ENCODE measurements at regions not wholly inside any gene's neighbourhood (a gene's known extent, or its start where the extent isn't known, plus 50 kb on each side); places are given as distances from the start of the nearest gene placed in this dataset.

DNA sequence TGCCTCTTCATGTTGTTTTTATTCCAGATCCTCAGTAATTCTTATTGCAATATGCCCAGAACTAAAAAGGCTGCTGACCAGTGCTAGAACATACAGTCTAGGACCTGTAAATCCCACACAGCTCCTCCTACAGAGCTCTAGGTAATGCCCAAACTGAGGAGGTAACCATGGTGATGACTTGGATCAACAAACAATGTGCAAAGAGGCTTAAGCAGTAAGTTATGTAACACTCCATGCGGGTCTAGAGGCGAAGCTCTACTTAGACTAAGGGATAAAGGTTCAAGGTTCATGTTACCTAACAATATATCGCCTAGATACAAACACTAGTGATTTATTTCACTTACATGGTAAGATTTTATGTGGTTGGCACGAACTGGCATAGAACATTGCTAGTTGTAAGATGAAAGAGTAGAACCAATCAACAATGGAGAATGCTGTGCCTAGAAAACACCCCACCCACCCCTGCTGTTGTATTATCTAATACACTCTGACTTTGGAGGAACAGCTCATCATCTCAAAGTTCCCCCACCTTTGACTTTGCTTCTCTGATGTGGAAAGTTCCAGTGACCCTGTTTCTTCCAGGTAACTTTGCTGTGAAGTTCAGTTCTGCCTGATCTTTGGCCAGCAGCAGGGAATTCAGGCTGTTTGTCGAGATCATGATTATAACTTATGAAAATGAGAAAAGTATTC lies 242.4 kb downstream of the ALDH8A1 start:
- no peak for DNase-seq

DNA sequence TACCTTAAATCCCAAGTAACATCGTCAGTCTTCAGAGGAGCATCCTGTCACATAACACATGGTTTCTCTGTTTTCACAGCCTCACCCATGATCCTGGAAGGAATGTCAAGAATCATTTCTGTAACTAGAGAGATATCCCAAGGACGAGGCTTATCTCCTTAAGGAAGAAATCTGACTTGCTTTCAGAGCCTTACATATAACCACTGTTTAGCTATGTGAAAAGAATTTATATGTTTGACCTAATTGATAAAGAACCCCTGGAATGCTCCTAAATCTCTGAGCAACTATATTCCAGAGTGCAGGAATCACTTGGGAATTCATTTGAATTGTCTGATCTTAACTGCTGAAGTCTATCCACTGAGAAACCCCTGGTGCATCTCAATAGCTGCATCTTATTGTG lies 243.1 kb downstream of the ALDH8A1 start:
- no peak for DNase-seq

DNA sequence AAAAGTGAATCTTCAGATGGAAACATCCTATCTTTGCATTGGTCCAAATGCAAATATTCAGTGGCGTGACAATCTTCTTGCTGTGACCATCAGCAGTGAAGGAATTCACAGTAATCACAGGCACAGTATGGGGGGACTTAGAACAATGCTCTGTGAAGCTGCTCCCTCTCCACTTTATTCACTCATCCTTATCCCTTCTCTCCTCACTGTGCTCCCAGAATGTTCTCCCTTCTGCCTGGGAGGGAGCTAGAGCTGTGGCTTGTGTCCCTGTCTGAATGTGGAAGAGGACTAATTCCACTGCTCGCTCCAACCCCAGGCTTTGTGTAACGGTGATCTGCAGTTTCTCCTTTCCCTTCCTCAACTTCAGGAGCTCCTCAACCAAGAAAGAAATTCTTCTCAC lies 243.7 kb downstream of the ALDH8A1 start:
- DNase-seq, result no peak

DNA sequence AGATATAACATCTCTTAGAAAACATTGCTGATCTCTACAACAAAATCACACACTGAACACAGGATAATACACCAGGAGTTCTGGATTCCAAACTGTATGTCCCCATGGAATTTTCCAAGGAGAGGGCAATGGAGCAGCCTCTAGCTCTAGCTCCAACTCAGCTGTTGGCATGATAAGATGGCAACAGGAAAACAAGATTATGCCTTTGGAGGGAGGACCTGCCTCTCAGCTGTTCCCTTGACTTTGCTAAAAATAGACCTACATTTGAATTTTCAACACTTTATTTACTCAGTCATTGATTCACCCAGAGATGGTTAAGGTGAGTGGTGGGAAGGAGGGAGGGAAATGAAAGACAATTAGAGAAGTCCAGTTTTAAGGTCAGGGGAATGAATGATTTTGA lies 246.7 kb downstream of the ALDH8A1 start:
- no peak for DNase-seq

DNA sequence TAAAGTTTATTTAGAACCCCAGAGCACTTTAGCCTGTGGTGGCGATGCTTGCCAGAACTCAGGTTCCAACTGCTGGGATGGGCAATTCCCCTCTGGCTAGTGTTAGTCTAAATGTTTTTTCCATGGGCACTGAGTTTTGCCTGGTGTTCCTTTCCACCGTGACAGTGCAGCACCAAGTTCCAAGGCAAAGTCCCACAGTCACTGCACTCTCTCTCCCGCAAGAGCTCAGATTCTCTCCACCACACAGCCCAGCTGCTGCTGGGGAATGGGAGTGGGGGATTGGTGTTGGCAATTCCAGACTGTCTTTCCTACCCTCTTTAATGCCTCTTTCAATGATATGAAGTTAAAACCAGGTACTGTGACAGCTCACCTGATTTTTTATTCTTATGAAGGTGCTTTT lies 247.6 kb downstream of the ALDH8A1 start:
- no peak for DNase-seq

DNA sequence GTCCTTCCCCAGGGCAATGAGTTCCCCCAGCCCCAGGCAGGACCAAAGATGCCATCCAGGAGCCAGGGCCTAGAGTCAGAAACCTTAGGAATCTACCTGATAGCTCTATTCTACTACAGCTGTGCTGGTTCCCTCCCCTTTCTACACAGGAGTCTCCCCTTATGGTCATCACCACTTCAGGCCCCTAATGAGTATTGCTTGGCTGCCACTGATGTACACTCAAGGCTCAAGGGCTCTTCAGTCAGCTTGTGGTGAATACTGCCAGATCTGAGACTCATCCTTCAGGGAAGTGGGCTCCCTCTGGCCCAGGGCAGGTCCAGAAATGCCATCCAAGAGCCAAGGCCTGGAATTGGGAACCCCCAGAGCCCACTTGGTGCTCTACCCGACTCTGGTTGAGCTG lies 248.6 kb downstream of the ALDH8A1 start:
- no peak for DNase-seq

DNA sequence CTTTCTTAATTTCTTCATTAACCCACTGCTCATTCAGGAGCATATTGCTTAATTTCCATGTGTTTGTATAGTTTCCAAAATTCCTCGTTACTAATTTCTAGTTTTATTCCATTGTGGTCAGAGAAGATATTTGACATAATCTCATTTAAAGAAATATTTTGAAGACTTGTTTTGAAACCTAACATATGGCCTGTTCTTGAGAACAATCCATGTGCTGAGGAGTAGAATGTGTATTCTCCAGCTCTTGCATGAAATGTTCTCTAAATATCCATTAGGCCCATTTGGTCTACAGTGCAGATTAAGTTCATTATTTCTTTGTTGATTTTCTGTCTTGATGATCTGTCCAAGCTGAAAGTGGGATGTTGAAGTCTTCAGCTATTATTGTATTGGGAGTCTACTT lies 251.7 kb downstream of the ALDH8A1 start:
- no peak for DNase-seq

DNA sequence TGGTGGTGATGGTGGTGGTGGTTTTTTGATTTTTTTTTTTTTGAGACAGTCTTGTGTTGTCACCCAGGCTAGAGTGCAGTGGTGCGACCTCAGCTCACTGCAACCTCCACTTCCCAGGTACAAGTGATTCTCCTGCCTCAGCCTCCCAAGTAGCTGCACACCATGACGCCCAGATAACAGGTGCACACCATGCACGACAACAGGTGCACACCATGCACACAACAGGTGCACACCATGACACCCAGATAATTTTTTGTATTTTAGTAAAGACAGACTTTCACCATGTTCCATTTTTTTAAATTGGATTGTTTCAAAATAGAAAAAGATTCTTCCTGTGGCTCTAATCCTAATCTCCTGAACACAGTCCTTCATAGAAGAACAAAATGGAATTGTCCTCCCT lies 257.9 kb downstream of the ALDH8A1 start:
- DNase-seq, result no peak

DNA sequence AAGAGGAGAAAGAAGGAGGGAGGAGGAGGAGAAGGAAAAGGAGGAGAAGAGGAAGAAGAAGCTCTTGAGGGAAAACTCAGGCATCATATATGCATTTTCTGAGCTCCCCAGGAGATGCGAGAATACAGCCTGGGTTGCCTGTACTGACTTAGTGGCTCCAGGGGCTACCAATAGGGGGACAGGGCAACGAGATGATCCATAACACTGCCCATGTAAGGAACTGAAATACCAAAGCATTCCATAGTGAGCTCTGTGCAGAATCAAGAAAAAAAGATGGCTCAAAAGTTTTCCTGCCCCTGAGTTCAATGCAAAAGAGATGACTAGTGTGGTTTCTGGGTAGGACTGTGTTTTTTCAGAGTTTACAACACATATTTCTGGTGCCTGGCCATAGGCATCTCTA lies 258.7 kb downstream of the ALDH8A1 start:
- DNase-seq, result no peak

DNA sequence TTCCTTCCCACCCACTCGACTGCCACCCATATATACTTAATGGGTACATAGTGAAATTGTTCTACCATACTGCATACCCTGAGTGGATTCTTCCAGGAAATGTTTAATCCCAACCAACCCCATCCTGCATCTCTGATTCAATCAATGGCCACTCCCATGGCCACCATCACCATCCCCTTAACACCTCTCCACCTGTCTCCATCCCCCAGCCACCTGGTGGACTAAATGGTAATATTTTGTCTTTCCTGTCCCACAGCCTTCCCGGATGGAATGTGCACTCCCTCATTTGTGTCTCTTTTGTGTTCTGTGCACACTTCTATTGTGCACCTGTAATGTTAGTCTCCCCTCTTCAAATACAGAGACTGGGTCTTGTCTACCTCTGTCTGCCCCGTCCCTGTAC lies 259.9 kb downstream of the ALDH8A1 start:
- DNase-seq, result no peak

DNA sequence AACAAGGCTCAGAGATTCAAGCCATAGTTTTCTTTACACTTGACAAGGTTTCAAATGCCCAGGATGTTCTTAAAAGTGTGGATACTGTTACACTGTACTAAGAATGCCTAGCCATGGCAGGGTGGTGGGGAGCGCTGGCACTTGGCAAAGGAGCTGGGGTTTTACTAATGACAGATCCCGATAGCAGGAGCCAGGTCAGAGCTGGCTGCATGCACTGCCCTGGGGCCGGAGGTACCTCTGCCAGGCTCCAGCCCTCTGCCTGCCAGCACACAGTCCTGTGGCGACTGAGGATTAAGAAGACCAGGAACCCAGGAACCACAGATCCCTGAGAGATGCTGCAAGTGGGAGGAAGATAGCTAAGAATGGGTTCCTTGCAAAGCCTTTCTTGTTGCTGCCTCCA lies 260.3 kb downstream of the ALDH8A1 start:
- DNase-seq, result no peak

DNA sequence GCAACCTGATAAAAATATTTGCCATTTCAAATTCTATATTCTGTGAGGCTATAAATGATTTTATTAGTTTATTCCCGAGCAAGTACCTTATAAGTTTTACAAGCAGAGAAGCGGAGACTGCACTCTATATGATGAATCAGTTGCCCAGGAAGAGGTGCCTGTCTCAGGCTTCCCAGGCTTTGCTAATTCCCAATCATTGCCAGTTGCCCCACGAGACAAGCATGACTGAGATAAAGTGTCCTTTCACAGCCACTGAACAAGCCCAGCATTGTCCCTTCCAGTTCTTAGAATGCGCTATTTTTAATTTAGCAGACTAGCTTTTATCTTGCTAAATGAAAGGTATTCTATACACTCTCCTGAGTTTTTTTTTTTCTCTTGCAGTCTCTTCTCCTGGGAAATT lies 260.7 kb downstream of the ALDH8A1 start:
- DNase-seq, result no peak

DNA sequence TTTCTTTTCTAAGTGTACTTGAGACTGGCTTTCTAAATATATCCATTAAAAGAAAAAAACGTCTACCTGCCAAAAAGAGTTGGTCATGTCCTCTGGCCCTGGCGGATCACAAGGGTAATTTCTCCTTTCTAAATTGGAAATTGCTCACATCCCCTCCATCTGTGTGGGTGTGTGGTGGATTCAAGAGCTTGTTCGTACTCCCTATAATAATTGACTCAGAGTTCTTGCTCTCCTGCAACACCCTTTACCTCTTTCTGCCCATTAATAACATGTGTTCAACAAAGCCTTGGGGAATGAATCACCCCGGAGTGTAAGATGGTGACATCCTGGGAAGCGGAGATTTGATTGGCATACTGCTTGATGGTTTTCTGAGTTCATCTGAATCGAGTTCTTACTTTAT lies 263.8 kb downstream of the ALDH8A1 start:
- no peak for DNase-seq

DNA sequence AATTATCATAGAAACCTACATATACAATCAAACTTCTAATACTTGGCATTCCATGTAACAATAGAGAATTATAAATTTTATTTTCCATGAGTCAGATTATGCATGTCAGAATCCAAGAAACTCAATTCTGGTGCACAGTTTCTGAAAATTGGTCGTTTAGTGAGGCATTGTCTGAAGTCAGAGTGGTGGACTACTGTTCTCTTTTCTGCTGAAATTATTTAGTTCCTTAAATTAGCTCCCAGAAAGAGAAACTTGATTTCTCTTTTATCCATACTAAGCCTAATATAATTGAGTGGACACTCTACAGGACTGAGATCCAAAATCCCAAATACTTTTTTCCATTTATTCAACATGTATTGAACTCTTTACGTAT lies 265.5 kb downstream of the ALDH8A1 start:
- no peak for DNase-seq

DNA sequence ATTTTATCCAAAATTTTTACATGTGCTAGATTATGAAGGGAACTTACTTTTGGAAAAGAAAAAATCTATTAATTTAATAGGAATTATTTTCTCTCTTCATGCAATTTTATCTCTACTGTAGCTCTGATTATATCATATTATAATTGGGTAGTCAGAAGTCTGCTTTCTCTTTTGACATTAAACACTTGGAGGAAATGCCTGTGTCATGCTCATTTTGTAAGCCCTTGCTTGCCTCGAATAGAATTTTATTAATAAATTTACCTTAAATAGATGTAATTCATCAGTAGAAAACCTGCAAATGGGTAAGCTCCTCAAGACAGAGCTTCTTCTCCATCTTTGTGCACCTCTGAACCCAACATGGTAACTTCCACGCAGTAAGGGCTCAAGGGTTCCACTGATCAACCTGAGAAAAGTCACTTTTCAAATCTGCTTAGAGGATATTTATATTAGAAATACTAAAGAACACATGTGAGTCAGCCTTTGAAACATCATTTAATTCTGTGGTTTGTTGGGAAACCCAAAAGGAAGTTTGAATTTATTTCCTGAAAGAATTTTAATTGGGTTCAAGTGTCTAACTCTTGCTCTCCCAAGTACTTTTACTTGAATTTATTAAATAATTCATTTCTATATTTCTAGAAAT lies 266.0 kb downstream of the ALDH8A1 start:
- DNase-seq, result no peak

DNA sequence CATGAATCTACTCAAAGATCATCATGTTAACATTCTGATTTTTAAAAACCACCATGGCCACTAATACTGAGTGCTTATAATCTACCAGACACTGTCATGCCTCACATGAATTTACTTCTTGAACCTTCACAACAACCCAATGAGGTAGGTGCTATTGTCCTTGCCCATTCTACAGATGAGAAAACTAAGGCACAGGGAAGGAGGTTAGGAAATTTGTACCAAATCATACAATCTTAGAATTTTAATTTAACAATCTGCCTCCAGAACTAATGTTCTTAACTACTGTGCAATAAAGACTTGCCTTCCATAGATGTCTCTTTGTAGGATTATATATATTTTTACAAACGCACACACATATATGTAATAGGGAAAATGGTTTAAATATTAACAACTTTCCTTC lies 269.5 kb downstream of the ALDH8A1 start:
- no peak for DNase-seq

DNA sequence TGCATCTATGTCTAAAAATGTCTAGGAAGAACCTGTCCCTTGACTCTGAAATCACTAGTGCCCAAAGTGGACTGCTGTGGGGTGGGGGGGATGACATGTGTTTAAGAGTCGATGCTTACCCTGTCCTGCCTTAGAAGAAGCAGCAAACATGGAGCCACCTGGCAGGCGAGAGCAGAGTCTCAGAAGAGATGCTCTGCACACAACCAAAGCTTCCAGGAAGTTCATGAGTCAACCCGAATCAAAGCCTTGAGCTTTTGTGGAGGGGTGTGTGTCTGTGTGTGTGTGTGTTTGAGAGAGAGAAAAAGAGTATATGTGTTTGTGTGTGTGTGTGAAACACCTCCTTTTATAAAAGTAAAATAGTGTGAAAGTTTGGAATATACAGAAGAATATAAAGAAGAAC lies 269.9 kb downstream of the ALDH8A1 start:
- DNase-seq, result no peak

DNA sequence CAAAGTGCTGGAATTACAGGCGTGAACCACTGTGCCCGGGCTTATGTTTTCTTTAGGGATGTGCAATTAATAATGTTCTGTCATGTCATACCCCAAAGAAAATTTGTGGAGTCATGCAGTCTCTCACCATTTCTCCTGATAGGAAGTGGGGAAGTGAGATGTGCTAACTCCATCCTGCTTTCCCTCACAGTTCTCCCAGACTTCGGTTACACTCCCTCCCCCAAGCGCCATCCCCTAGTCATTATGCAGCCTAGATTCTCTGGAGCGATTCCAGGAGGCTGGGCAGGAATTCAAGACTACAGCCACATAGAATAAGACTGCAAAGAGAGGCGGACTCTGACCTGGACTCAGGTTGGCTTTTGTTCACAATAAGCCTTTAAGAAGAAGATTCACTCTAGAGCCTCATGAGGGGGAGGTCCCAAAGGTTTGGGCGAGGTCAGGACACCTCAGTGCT lies 271.4 kb downstream of the ALDH8A1 start:
- no peak for DNase-seq

DNA sequence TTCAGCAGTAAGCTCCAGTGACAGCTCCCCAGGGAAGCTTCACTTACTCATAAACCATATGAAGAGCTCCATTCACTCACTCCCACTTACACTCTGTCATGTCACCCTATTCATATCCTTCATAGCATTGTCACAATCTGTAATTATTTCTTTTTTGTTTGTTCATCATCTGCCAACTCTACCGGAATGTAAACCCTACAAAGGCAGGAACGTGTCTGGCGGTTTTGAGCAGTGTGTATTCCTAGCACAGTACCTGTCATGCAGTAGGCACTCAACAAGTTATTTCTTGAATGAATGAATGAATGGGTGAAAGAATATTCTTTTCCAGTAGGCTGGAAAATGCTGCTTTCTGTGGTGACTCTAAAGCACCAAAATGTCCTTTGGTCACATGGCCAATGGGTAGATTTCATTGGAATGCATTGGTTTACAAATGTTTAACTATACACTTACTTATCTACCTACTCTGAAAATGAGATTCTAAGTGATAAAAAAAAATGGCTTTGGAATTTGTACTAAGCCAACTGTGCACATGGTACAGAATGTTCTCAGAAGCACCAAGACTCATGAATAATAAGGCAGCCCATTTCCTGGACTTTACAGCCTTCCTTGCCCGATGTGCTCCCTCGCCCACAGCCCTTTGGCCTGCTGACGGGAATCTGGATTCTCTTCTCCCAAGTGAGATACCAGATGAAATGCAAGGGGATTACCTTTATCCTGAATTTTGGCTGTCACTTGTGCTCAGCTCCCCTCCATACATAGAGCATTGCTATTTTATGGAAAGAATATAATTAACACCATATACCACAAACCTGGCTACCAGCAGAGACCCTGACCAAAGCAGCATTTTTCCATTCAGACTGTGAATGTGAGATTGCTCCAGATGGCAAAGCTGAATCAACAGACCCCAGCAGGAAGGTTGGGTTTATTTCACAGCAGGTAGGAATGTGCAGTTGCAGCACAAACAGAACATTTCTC lies 273.3 kb downstream of the ALDH8A1 start:
- no peak for DNase-seq

DNA sequence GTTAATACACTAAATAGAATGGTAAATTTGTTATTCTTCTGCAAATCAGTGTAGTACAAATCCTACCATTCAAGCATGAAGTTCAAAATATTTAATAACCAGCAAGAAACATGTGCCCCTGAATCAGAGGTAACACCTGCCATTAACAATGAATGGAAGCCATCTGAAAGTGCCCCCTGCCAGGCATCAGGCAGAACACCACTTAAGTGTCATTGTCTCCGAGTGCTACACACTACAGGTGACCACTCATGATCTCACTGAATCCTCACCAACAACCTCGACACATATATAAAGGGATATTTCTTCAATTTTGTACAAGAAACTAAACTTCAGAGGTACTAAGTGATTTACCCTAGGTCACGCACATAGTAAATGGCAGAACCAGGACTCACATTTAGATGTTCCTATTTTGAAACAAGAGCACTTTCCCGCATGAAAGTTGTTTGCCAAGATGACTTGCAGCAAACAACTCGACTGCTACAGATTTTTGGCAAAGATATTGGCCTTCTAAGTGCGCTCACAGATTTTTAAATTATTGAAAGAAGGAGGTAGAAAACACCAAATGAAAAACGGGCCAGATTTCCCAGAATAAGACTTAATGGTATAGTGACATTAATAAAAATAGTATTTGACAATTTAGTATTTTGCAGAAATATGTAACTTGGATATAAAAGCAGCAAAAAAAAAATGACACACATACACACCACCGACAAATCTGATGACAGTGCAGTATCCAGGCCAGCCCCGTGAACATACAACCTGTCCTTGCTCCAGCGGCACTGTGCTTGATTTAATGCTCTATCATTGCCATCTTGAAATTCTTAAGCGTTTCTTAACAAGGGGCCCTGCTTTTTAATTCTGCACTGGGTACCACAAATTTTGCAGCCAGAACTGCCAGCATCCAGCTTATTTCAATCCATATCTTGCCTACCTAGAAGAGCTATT lies 274.5 kb downstream of the ALDH8A1 start:
- no peak for DNase-seq

DNA sequence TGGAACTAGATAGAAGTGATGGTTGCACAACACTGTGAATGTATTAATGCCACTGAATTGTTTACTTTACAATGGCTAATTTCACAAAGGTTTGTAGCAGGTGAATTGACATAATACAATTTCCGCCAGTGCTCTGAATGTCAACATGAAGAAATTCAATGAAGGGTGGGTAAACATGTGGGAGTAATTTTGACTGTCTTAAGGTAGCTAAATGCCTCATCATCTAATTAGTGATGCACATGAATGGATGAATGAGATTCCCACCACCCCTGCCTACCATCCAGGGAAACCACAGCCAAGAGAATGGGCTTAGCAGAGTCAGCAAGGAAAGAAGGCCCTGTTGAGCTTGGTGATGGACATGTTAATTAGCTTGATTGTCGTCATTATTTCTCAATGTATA lies 275.3 kb downstream of the ALDH8A1 start:
- DNase-seq, result no peak

DNA sequence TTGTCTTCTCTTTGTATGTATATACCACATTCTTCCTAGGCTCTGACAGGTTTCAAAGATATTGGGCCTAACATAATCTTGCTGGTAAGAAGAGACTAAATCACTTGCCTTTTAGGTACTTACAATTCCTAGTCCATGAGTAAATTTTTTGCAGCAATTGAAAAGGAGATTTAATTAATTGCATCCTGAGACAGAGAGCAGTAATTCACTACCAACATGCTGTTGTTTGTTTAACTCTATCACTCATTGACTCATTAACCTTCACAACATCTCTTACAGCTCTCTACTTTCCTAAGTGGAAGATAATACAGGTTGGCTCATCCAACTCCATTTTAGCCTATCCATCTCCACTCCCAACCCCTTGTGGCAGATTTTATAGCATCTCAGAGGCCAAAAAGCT lies 280.4 kb downstream of the ALDH8A1 start:
- no peak for DNase-seq

DNA sequence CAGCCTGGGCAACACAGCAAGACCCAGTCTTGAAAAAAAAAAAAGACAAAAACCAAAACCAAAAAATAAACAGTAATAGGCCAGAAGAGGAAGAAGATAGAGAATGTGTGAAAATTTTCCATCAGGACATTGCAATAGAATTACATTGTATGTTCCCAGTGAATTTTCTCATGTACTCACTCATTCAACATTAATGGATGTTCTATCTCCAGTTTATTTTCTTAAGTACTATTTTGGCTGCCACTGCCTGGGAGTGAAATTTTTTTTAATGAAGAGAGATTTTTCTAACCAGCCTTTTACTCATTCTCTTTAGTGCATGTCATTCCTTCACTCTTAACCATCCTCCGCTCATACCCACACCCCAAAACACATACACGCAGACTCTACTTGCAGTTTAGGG lies 282.8 kb downstream of the ALDH8A1 start:
- DNase-seq, result no peak
